Gastrocnemius medialis (tissue), 4 donors: ENCODE measurements at regions not wholly inside any gene's neighbourhood (a gene's known extent, or its start where the extent isn't known, plus 50 kb on each side); places are given as distances from the start of the nearest gene placed in this dataset.

ENCODE experiments used
- ATAC-seq, 2 donors: fragments of 150-250 bp; one replicate each; pipeline ENCODE4 v1.9.1; 2016
- DNase-seq, 2 donors: peaks; one replicate each; pipeline ENCODE4 v3.0.0-alpha.2; 2019
- H3K27ac ChIP-seq, 4 donors: fragments of 200-600 bp; sonication (generic); 1 replicate in 1 of 4; 2 replicates in 3 of 4; pipeline ENCODE4 v1.5.1; 2016 to 2018; ENCODE audit warnings: mild to moderate bottlenecking in 2 of 4, moderate library complexity in 1 of 4
- H3K27me3 ChIP-seq, 3 donors: fragments of 200-600 bp; sonication (generic) in 2 of 3; 1 replicate in 1 of 3; 2 replicates in 2 of 3; pipeline versions ENCODE4 v1.5.1 to v1.6.0; 2016 to 2019; ENCODE audit warnings: mild to moderate bottlenecking in 1 of 3, moderate library complexity in 1 of 3
- H3K36me3 ChIP-seq, 2 donors: fragments of 200-600 bp; sonication (generic) in 1 of 2; one replicate each; pipeline ENCODE4 v1.5.1; 2017 to 2018
- H3K4me1 ChIP-seq, 2 donors: fragments of 200-600 bp; sonication (generic) in 1 of 2; one replicate each; pipeline ENCODE4 v1.5.1; 2016 to 2017; ENCODE audit warnings: mild to moderate bottlenecking in 2 of 2
- H3K4me3 ChIP-seq, 4 donors: fragments of 200-600 bp; sonication (generic) in 3 of 4; 1 replicate in 1 of 4; 2 replicates in 3 of 4; pipeline ENCODE4 v1.5.1; 2016 to 2019; ENCODE audit warnings: mild to moderate bottlenecking in 2 of 4
- H3K9me3 ChIP-seq, 3 donors: fragments of 200-600 bp; sonication (generic) in 2 of 3; 1 replicate in 1 of 3; 2 replicates in 2 of 3; pipeline ENCODE4 v1.5.1; 2016 to 2019
- CTCF ChIP-seq, 5 experiments: fragments of 450-650 bp in 3 of 5; fragments of 200-600 bp in 2 of 5; sonication (generic) in 2 of 5; IDR thresholded peaks in 4 of 5; conservative IDR thresholded peaks in 1 of 5; 1 replicate in 4 of 5; 2 replicates in 1 of 5; pipeline ENCODE4 v1.5.1; 2016 to 2019; ENCODE audit warnings: antibody characterized with exemption in 5 of 5, mild to moderate bottlenecking in 3 of 5, moderate library complexity in 3 of 5
- POLR2A ChIP-seq, 2 donors: fragments of 450-650 bp; IDR thresholded peaks; one replicate each; pipeline ENCODE4 v1.6.1; 2017; ENCODE audit warnings: antibody characterized with exemption in 2 of 2, mild to moderate bottlenecking in 2 of 2, moderate library complexity in 2 of 2
- in situ Hi-C, 4 donors: fragments of 200-750 bp; cut with MboI; loops; one replicate each; pipeline versions ENCODE4 v1.15.0 to v1.8.0; 2017; ENCODE audit warnings: low sequenced_read_pairs in 4 of 4
- intact Hi-C: fragments of 100-400 bp; cut with DNase I; formaldehyde crosslinking; loops from one replicate; pipeline ENCODE4 v1.15.1; 2023; ENCODE audit warnings: low total_unique reads

- Histone ChIP-seq H3K36me3 (no peaks in the 10 kb centered on the region), H3K9me3 (no peaks in the 10 kb centered on the region), H3K27me3 (peaks cover 0 to 4% (median 2%) of the 10 kb centered on the region in 3 donors), H3K27ac (no peak overlapping the region), H3K4me3 (no peak overlapping the region), H3K4me1 (no peaks in the 10 kb centered on the region)
- TF ChIP-seq POLR2A (IDR thresholded peaks at IDR 0.05) (no peak), CTCF (IDR thresholded peaks at IDR 0.05 in 4 of 5, conservative IDR thresholded peaks at IDR 0.05 in 1 of 5) (no peak)
- intact Hi-C loops: no loop called here
- DNase-seq: no peak
- in situ Hi-C loops: no loop called here
- ATAC-seq: no peak
These were observed 80.4 kb downstream of the HSPH1 start for GRCh38 chr13:31081316-31081715.

GRCh38 chr13:31074756-31075155 lies 86.9 kb downstream of the HSPH1 start:
- Histone ChIP-seq H3K4me1 (no peaks in the 10 kb centered on the region), H3K27me3 (no peaks in the 10 kb centered on the region), H3K27ac (no peak overlapping the region), H3K9me3 (no peaks in the 10 kb centered on the region), H3K36me3 (no peaks in the 10 kb centered on the region), H3K4me3 (no peak overlapping the region)
- no peak for TF ChIP-seq POLR2A (IDR thresholded peaks at IDR 0.05)
- no peak for TF ChIP-seq CTCF (IDR thresholded peaks at IDR 0.05 in 4 of 5, conservative IDR thresholded peaks at IDR 0.05 in 1 of 5)
- intact Hi-C loops (no loop called here), in situ Hi-C loops (no loop called here)
- no peak for ATAC-seq
- no peak for DNase-seq

- TF ChIP-seq CTCF (IDR thresholded peaks at IDR 0.05 in 4 of 5, conservative IDR thresholded peaks at IDR 0.05 in 1 of 5) (no peak), POLR2A (IDR thresholded peaks at IDR 0.05) (no peak)
- DNase-seq: no peak
These were observed 87.6 kb downstream of the HSPH1 start for GRCh38 chr13:31073859-31074718.

GRCh38 chr13:31072041-31072440 lies 89.7 kb downstream of the HSPH1 start:
- no peak for DNase-seq
- Histone ChIP-seq H3K9me3 (no peaks in the 10 kb centered on the region), H3K27me3 (no peaks in the 10 kb centered on the region), H3K4me3 (no peak overlapping the region), H3K27ac (no peak overlapping the region), H3K4me1 (no peaks in the 10 kb centered on the region), H3K36me3 (no peaks in the 10 kb centered on the region)
- ATAC-seq: no peak
- in situ Hi-C loops: no loop called here
- no peak for TF ChIP-seq CTCF (IDR thresholded peaks at IDR 0.05 in 4 of 5, conservative IDR thresholded peaks at IDR 0.05 in 1 of 5)
- no peak for TF ChIP-seq POLR2A (IDR thresholded peaks at IDR 0.05)
- intact Hi-C loops: no loop called here

More at GRCh38 chr13:31073859-31074718, 87.6 kb downstream of the HSPH1 start:
- H3K9me3 ChIP-seq: no peaks in the 10 kb centered on the region
- intact Hi-C loops (no loop called here), in situ Hi-C loops (no loop called here)
- H3K4me3 ChIP-seq: no peak overlapping the region
- H3K36me3 ChIP-seq: no peaks in the 10 kb centered on the region
- ATAC-seq: no peak
- H3K27me3 ChIP-seq: no peaks in the 10 kb centered on the region
- H3K27ac ChIP-seq: no peak overlapping the region
- no peaks in the 10 kb centered on the region for H3K4me1 ChIP-seq
